ENCODE measurements at regions not wholly inside any gene's neighbourhood (a gene's known extent, or its start where the extent isn't known, plus 50 kb on each side); places are given as distances from the start of the nearest gene placed in this dataset.

DNA sequence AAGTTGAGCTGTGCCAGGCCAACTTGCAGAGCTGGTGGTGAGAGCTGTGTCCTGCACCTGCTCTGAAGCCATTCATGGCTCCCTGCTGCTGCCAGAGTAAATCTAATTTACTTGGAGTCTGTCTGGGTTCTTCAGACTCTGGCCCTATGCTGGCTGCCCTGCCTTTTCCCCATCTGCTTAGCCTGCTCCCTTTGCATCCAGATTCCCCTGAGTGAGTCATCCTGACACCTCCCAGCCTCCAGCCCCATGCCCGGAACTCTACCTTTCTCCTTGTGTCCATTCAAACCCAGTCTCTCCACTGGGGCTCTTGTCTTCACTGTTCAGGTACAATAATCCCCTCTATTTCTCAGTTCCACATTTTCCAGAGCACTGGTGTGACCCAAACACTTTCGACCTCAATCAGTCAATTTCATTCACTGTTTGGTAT, 434.4 kb upstream of the ZMIZ1 start:
- Histone ChIP-seq H3K9ac (ENCODE audit: low read depth in 1 of 2, low read length in 2 of 2) (no peak overlapping the region), H3K27me3 (ENCODE audit: control insufficient read depth in 1 of 2, insufficient read depth in 2 of 2, low read length in 2 of 2) (no peaks in the 10 kb centered on the region), H3K9me3 (ENCODE audit: control insufficient read depth in 1 of 2, low read length in 2 of 2) (no peaks in the 10 kb centered on the region), H3K27ac (ENCODE audit: low read depth, low read length) (no peak overlapping the region), H3K4me1 (ENCODE audit: control insufficient read depth in 1 of 2, insufficient read depth in 2 of 2, low read length in 2 of 2) (peaks cover 3 to 10% of the 10 kb centered on the region in 2 donors), H3K4me3 (ENCODE audit: low read depth in 1 of 2, low read length in 2 of 2) (no peak overlapping the region), H3K36me3 (ENCODE audit: control insufficient read depth in 1 of 2, insufficient read depth in 2 of 2, low read length in 2 of 2) (no peaks in the 10 kb centered on the region)

DNA sequence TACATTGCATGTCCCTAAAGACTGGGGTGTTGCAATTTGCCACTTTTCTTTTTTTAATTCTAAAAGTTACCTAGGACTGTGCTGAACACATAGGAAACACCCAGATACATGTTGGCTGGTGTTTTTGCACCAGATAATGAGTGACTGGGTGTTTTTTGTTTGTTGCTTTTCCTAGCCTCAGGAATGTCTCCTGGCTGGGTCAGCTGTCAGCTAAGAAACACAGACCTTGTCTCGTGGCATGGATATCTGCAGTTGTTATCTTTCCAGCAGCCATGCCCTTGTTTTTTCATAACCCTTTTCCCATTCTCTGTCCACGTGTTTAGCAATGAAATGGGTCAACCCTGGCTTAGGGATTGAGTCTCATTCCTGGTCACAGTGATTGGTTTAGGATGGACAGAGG, 433.9 kb upstream of the ZMIZ1 start:
- Histone ChIP-seq H3K4me1 (ENCODE audit: control insufficient read depth in 1 of 2, insufficient read depth in 2 of 2, low read length in 2 of 2) (peaks cover 3 to 10% of the 10 kb centered on the region in 2 donors), H3K9ac (ENCODE audit: low read depth in 1 of 2, low read length in 2 of 2) (no peak overlapping the region), H3K9me3 (ENCODE audit: control insufficient read depth in 1 of 2, low read length in 2 of 2) (no peaks in the 10 kb centered on the region), H3K4me3 (ENCODE audit: low read depth in 1 of 2, low read length in 2 of 2) (no peak overlapping the region), H3K27me3 (ENCODE audit: control insufficient read depth in 1 of 2, insufficient read depth in 2 of 2, low read length in 2 of 2) (no peaks in the 10 kb centered on the region), H3K36me3 (ENCODE audit: control insufficient read depth in 1 of 2, insufficient read depth in 2 of 2, low read length in 2 of 2) (no peaks in the 10 kb centered on the region), H3K27ac (ENCODE audit: low read depth, low read length) (no peak overlapping the region)

DNA sequence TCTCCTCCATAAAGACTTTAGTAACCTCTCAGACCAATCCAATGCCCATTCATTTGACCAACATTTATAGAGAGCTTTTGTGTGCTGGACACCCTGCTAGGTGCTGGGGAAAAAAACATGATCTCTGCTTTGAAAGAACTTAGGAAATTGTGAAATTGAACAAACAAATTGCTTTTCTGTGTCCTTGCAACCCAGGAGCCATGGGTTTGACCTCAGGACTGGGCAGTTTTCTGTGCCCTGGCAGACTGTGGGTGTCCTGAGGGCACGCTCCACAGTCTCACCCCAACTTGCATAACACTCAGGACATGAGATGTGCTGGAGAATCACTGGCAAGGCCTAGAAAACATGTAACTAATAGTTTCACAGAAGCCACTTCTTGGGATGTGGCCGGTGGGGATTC, 429.1 kb upstream of the ZMIZ1 start:
- H3K27ac ChIP-seq (ENCODE audit: low read depth, low read length), result no peak overlapping the region
- H3K4me3 ChIP-seq (ENCODE audit: low read depth in 1 of 2, low read length in 2 of 2), result no peak overlapping the region
- peaks cover 0 to 2% of the 10 kb centered on the region in 2 donors for H3K4me1 ChIP-seq (ENCODE audit: control insufficient read depth in 1 of 2, insufficient read depth in 2 of 2, low read length in 2 of 2)
- H3K36me3 ChIP-seq (ENCODE audit: control insufficient read depth in 1 of 2, insufficient read depth in 2 of 2, low read length in 2 of 2), result no peaks in the 10 kb centered on the region
- no peaks in the 10 kb centered on the region for H3K27me3 ChIP-seq (ENCODE audit: control insufficient read depth in 1 of 2, insufficient read depth in 2 of 2, low read length in 2 of 2)
- no peak overlapping the region for H3K9ac ChIP-seq (ENCODE audit: low read depth in 1 of 2, low read length in 2 of 2)
- no peaks in the 10 kb centered on the region for H3K9me3 ChIP-seq (ENCODE audit: control insufficient read depth in 1 of 2, low read length in 2 of 2)

DNA sequence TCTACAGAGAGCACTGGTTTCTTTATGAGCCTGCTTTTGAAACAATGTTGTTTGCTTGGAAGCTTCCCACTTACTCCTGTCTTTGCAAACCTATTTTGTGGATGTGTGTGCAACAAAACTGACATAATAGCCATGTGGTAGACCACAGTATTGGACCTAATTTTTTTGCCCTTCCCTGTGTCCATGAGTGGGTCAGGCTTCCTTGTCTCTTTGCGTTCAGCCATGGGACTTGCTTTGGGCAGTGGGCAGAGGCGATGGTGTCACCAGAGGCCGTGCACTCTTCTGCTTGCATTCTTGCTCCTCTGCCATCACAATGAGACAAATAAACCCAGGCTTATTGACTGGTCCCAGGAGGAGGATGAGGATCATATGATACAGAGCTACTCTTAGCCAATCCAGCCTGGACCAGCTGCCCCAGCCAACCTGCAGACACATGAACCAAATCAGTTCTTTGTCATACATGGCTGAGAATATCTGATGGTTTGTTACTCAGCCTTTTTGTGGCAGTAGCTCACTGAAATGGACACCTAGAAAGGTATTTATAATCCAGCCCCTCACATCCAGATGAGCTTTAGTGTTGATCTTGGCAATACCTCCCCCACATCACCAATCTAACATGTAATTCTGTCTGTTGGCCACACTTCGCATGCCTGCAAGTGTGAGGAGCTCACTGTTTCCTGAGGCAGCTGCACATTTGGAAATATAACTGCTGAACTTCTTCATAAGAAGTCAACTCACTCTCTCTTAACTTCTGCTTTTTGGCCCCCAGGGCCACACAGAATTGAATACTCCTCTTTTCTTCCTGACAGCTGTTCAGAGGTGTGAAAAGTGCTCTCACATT, 427.8 kb upstream of the ZMIZ1 start:
- Histone ChIP-seq H3K4me1 (ENCODE audit: control insufficient read depth in 1 of 2, insufficient read depth in 2 of 2, low read length in 2 of 2) (no peaks in the 10 kb centered on the region), H3K27ac (ENCODE audit: low read depth, low read length) (no peak overlapping the region), H3K36me3 (ENCODE audit: control insufficient read depth in 1 of 2, insufficient read depth in 2 of 2, low read length in 2 of 2) (no peaks in the 10 kb centered on the region), H3K4me3 (ENCODE audit: low read depth in 1 of 2, low read length in 2 of 2) (no peak overlapping the region), H3K9me3 (ENCODE audit: control insufficient read depth in 1 of 2, low read length in 2 of 2) (no peaks in the 10 kb centered on the region), H3K27me3 (ENCODE audit: control insufficient read depth in 1 of 2, insufficient read depth in 2 of 2, low read length in 2 of 2) (no peaks in the 10 kb centered on the region), H3K9ac (ENCODE audit: low read depth in 1 of 2, low read length in 2 of 2) (no peak overlapping the region)

DNA sequence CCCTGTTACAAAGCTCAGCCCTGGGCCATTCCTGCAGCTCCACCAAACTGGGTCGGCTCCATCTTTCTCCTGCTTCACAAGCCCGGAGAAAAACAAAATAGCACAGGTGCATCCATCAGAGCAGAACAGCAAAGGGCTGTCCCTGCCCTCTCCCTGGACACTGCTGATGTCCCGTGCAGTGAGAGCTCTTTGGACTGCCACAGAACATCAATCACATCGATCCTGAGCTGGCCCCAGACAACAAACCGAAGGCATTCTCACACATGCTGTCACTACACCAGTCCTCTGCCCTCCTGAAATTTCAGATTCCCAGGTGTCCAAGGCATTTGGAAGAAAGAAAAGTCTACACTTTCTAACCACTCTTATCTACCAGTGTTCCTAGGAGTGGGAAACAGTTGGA, 427.1 kb upstream of the ZMIZ1 start:
- H3K27me3 ChIP-seq (ENCODE audit: control insufficient read depth in 1 of 2, insufficient read depth in 2 of 2, low read length in 2 of 2), result no peaks in the 10 kb centered on the region
- H3K4me3 ChIP-seq (ENCODE audit: low read depth in 1 of 2, low read length in 2 of 2), result no peak overlapping the region
- no peaks in the 10 kb centered on the region for H3K4me1 ChIP-seq (ENCODE audit: control insufficient read depth in 1 of 2, insufficient read depth in 2 of 2, low read length in 2 of 2)
- H3K27ac ChIP-seq (ENCODE audit: low read depth, low read length), result no peak overlapping the region
- H3K36me3 ChIP-seq (ENCODE audit: control insufficient read depth in 1 of 2, insufficient read depth in 2 of 2, low read length in 2 of 2), result no peaks in the 10 kb centered on the region
- no peak overlapping the region for H3K9ac ChIP-seq (ENCODE audit: low read depth in 1 of 2, low read length in 2 of 2)
- H3K9me3 ChIP-seq (ENCODE audit: control insufficient read depth in 1 of 2, low read length in 2 of 2), result no peaks in the 10 kb centered on the region

DNA sequence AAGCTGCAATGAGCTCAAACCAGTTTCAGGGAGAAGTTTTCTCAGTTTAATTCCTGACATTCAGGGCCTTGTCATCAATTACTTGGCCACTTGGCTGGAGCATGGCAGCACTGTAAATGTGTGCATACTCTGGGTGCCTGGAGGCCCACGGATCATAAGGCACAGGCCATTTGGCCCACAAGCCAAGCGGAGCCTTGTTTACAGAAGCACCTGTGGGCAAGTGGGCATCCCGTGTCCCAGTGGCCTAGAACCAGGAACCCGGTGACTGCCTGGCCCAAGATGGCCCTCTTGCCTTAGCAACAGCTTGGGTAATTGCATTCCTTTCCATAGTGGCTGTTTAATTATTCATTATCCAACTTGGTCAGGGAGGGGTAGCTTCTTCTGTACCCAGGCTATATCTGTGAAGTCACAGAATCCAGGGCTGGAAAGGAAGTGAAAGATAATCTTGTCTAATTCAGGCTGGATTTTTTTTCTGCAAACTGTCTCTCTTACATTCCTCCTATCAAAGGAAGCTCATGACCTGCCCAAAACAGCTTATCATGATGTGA, 426.4 kb upstream of the ZMIZ1 start:
- no peak overlapping the region for H3K9ac ChIP-seq (ENCODE audit: low read depth in 1 of 2, low read length in 2 of 2)
- H3K27ac ChIP-seq (ENCODE audit: low read depth, low read length), result no peak overlapping the region
- no peaks in the 10 kb centered on the region for H3K36me3 ChIP-seq (ENCODE audit: control insufficient read depth in 1 of 2, insufficient read depth in 2 of 2, low read length in 2 of 2)
- H3K4me1 ChIP-seq (ENCODE audit: control insufficient read depth in 1 of 2, insufficient read depth in 2 of 2, low read length in 2 of 2), result no peaks in the 10 kb centered on the region
- no peaks in the 10 kb centered on the region for H3K9me3 ChIP-seq (ENCODE audit: control insufficient read depth in 1 of 2, low read length in 2 of 2)
- no peaks in the 10 kb centered on the region for H3K27me3 ChIP-seq (ENCODE audit: control insufficient read depth in 1 of 2, insufficient read depth in 2 of 2, low read length in 2 of 2)
- no peak overlapping the region for H3K4me3 ChIP-seq (ENCODE audit: low read depth in 1 of 2, low read length in 2 of 2)

DNA sequence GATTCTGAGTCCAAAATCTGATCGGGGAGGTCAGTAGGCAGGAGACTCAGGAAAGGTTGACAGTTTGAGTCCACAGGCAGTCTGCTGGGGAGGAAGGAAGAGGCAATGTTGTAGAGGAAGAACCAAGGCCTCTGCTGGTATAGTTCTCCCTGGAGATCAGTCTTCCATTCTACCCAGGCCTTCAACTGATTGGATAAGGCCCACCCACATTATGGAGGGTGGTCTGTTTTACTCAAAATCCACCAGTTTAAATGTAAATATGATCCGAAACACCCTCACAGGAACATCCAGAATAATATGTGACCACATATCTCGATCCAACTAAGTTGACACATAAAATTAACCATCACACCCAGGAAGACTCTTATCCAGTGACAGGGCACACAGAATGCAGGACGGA, 425.3 kb upstream of the ZMIZ1 start:
- Histone ChIP-seq H3K27me3 (ENCODE audit: control insufficient read depth in 1 of 2, insufficient read depth in 2 of 2, low read length in 2 of 2) (no peaks in the 10 kb centered on the region), H3K36me3 (ENCODE audit: control insufficient read depth in 1 of 2, insufficient read depth in 2 of 2, low read length in 2 of 2) (no peaks in the 10 kb centered on the region), H3K27ac (ENCODE audit: low read depth, low read length) (no peak overlapping the region), H3K4me3 (ENCODE audit: low read depth in 1 of 2, low read length in 2 of 2) (no peak overlapping the region), H3K9me3 (ENCODE audit: control insufficient read depth in 1 of 2, low read length in 2 of 2) (no peaks in the 10 kb centered on the region), H3K4me1 (ENCODE audit: control insufficient read depth in 1 of 2, insufficient read depth in 2 of 2, low read length in 2 of 2) (no peaks in the 10 kb centered on the region), H3K9ac (ENCODE audit: low read depth in 1 of 2, low read length in 2 of 2) (no peak overlapping the region)

DNA sequence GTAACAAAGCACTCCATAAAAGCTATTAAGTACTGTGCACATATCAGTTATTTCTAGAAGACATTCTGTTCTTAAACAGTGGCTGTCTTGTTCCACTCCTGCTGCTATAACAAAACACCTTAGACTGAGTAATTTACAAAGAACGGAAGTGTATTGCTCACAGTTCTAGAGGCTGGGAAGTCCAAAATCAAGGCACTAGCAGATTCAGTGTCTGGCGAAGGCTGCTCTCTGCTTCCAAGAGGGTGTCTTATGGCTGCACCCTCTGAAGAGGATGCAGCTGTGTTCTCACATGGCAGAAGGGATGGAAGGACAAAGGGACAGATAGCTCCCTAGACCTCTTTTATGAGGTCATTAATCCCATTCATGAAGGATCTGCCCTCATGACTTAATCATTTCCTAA, 424.2 kb upstream of the ZMIZ1 start:
- no peak overlapping the region for H3K4me3 ChIP-seq (ENCODE audit: low read depth in 1 of 2, low read length in 2 of 2)
- no peaks in the 10 kb centered on the region for H3K27me3 ChIP-seq (ENCODE audit: control insufficient read depth in 1 of 2, insufficient read depth in 2 of 2, low read length in 2 of 2)
- no peak overlapping the region for H3K9ac ChIP-seq (ENCODE audit: low read depth in 1 of 2, low read length in 2 of 2)
- no peaks in the 10 kb centered on the region for H3K9me3 ChIP-seq (ENCODE audit: control insufficient read depth in 1 of 2, low read length in 2 of 2)
- H3K36me3 ChIP-seq (ENCODE audit: control insufficient read depth in 1 of 2, insufficient read depth in 2 of 2, low read length in 2 of 2), result no peaks in the 10 kb centered on the region
- H3K4me1 ChIP-seq (ENCODE audit: control insufficient read depth in 1 of 2, insufficient read depth in 2 of 2, low read length in 2 of 2), result no peaks in the 10 kb centered on the region
- no peak overlapping the region for H3K27ac ChIP-seq (ENCODE audit: low read depth, low read length)

DNA sequence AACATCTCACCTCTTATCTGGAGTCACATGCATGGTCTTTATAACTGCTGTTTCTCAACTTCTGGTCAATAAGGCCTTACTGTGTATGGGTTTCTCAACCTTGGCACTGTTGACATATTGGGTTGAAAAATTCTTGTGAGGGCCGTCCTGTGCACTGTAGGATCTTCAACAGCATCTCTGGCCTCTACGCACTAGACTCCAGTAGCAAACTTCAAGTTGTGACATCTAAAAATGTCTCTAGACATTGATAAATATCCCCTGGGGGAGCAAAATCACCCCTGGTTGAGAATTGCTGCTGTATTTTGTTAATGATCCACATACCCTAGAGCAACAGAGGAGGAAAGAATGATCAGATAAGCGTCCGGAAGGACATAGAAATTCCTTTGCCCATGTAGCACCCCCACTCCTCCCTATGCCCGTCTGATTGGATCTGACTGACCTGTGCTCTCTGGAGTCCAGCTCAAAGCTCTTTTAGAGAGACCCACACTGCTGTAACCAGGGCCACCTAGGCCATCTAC, 423.5 kb upstream of the ZMIZ1 start:
- no peaks in the 10 kb centered on the region for H3K36me3 ChIP-seq (ENCODE audit: control insufficient read depth in 1 of 2, insufficient read depth in 2 of 2, low read length in 2 of 2)
- H3K9me3 ChIP-seq (ENCODE audit: control insufficient read depth in 1 of 2, low read length in 2 of 2), result no peaks in the 10 kb centered on the region
- no peak overlapping the region for H3K4me3 ChIP-seq (ENCODE audit: low read depth in 1 of 2, low read length in 2 of 2)
- no peaks in the 10 kb centered on the region for H3K4me1 ChIP-seq (ENCODE audit: control insufficient read depth in 1 of 2, insufficient read depth in 2 of 2, low read length in 2 of 2)
- H3K27me3 ChIP-seq (ENCODE audit: control insufficient read depth in 1 of 2, insufficient read depth in 2 of 2, low read length in 2 of 2), result no peaks in the 10 kb centered on the region
- H3K27ac ChIP-seq (ENCODE audit: low read depth, low read length), result no peak overlapping the region
- H3K9ac ChIP-seq (ENCODE audit: low read depth in 1 of 2, low read length in 2 of 2), result no peak overlapping the region

DNA sequence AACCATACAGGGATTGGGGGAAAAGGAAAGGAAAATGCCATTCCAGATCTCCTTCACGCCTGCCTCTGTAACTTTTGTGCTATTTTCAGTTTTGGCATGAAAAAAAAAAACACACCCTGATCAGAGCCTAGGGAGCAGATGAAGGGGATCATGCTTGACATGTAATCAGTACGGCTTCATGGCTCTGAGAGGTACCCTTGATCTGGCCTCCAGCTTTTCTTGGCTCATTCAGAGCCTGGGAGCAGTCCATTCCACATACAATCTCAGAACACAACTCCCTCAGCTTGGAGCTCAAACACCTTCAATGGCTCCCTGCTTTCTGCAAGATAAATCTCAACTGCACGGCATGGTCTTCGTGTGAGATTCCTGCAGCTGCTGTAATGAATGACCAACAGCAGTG, 422.8 kb upstream of the ZMIZ1 start:
- no peak overlapping the region for H3K27ac ChIP-seq (ENCODE audit: low read depth, low read length)
- H3K4me1 ChIP-seq (ENCODE audit: control insufficient read depth in 1 of 2, insufficient read depth in 2 of 2, low read length in 2 of 2), result no peaks in the 10 kb centered on the region
- no peaks in the 10 kb centered on the region for H3K9me3 ChIP-seq (ENCODE audit: control insufficient read depth in 1 of 2, low read length in 2 of 2)

More for the DNA sequence above, 422.8 kb upstream of the ZMIZ1 start:
- Histone ChIP-seq H3K27me3 (ENCODE audit: control insufficient read depth in 1 of 2, insufficient read depth in 2 of 2, low read length in 2 of 2) (no peaks in the 10 kb centered on the region), H3K36me3 (ENCODE audit: control insufficient read depth in 1 of 2, insufficient read depth in 2 of 2, low read length in 2 of 2) (no peaks in the 10 kb centered on the region), H3K4me3 (ENCODE audit: low read depth in 1 of 2, low read length in 2 of 2) (no peak overlapping the region), H3K9ac (ENCODE audit: low read depth in 1 of 2, low read length in 2 of 2) (no peak overlapping the region)
